HCT116 (cell line): ENCODE measurements at regions not wholly inside any gene's neighbourhood (a gene's known extent, or its start where the extent isn't known, plus 50 kb on each side); places are given as distances from the start of the nearest gene placed in this dataset.

ENCODE experiments used
- CTCF ChIP-seq, 3 experiments: fragments of 200-600 bp in 1 of 3; sonication (generic) in 1 of 3; IDR thresholded peaks in 2 of 3; conservative IDR thresholded peaks in 1 of 3; 2 replicates each; pipeline ENCODE4 v1.5.1; 2012 to 2017; ENCODE audit warnings: low read depth in 2 of 3, low read length in 2 of 3, antibody characterized with exemption in 1 of 3, borderline replicate concordance in 1 of 3, control low read depth in 1 of 3, mild to moderate bottlenecking in 1 of 3, mixed read lengths in 1 of 3, mixed run types in 1 of 3, moderate library complexity in 1 of 3; ENCODE audit not compliant: insufficient read depth in 1 of 3
- ELF1 ChIP-seq: IDR thresholded peaks from 2 replicates; pipeline ENCODE4 v1.6.1; 2012; ENCODE audit warnings: low read depth, borderline replicate concordance
- EZH2 ChIP-seq: fragments of 200-600 bp; sonication (generic); IDR thresholded peaks from 2 replicates; pipeline ENCODE4 v1.6.1; 2017; ENCODE audit warnings: antibody characterized with exemption, mixed run types
- EZH2phosphoT487 ChIP-seq: fragments of 200-600 bp; IDR thresholded peaks from 2 replicates; pipeline ENCODE4 v1.6.1; 2018; ENCODE audit warnings: antibody characterized with exemption, borderline replicate concordance
- MAX ChIP-seq: IDR thresholded peaks from 2 replicates; pipeline ENCODE4 v1.6.1; 2012
- POLR2A ChIP-seq: IDR thresholded peaks from 2 replicates; pipeline ENCODE4 v1.7.0; 2011; ENCODE audit warnings: borderline replicate concordance; ENCODE audit not compliant: insufficient read depth, insufficient read length; ENCODE audit errors: extremely low read depth
- POLR2AphosphoS5 ChIP-seq: IDR thresholded peaks from 2 replicates; pipeline ENCODE4 v1.6.1; 2011; ENCODE audit warnings: mild to moderate bottlenecking, low read depth, low read length, moderate library complexity
- RAD21 ChIP-seq: IDR thresholded peaks from 2 replicates; pipeline ENCODE4 v1.6.1; 2012; ENCODE audit warnings: low read depth, mild to moderate bottlenecking
- SP1 ChIP-seq: IDR thresholded peaks from 2 replicates; pipeline ENCODE4 v1.6.1; 2012; ENCODE audit warnings: low read depth
- TCF7L2 ChIP-seq: IDR thresholded peaks from 2 replicates; pipeline ENCODE4 v1.7.0; 2011; ENCODE audit warnings: borderline replicate concordance, inconsistent platforms; ENCODE audit not compliant: insufficient read depth, insufficient read length; ENCODE audit errors: extremely low read depth
- YY1 ChIP-seq: IDR thresholded peaks from 2 replicates; pipeline ENCODE4 v1.6.1; 2011; ENCODE audit warnings: low read length, low read depth, moderate library complexity, mild to moderate bottlenecking; ENCODE audit not compliant: insufficient replicate concordance; ENCODE audit errors: extremely low read depth
- ZFX ChIP-seq: fragments of 450-650 bp; IDR thresholded peaks from 2 replicates; pipeline ENCODE4 v1.6.1; 2017

GRCh38 chr11:116334596-116334995, 438.2 kb downstream of the BUD13 start:
- TF ChIP-seq CTCF (IDR thresholded peaks at IDR 0.05 in 2 of 3, conservative IDR thresholded peaks at IDR 0.05 in 1 of 3; ENCODE audit: borderline replicate concordance in 1 of 3, insufficient read depth in 1 of 3, low read depth in 2 of 3, low read length in 2 of 3) (no peak), POLR2A (no peak), ELF1 (no peak), MAX (no peak), EZH2 (no peak), RAD21 (no peak), SP1 (no peak), EZH2phosphoT487 (no peak), TCF7L2 (no peak), POLR2AphosphoS5 (no peak), ZFX (no peak), YY1 (no peak)
